ENCODE measurements at regions not wholly inside any gene's neighbourhood (a gene's known extent, or its start where the extent isn't known, plus 50 kb on each side); places are given as distances from the start of the nearest gene placed in this dataset.

DNA sequence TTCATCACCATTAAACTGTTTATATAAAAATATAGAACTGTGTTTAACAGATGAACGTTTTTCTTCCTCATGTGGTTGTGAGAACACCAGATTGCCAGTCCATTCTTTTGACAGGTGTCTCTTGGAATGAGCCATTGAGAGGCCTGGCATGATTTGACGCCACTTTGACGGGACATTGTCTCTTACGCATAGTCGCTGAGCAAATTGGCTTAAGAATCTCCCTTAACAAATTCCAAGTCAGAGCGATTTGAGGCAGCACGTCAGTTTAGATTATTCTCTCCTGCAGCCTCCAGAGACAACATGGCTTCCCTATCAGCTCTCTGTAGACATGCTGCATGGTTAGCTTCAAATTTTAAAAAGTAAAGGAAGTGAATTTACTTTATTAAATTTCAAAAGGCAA is 510.7 kb upstream of the ACO1 start:
- BruUV-seq (replicated peaks) = no TSS peak
- ChIA-PET CTCF (ENCODE audit: low intra/inter-chr PET ratio) (no interaction called here), POLR2A (no interaction called here)
- no peak overlapping the region for H3K9ac ChIP-seq (ENCODE audit: insufficient read depth in 1 of 2, low read depth in 2 of 2, low read length in 2 of 2)
- H3K4me2 ChIP-seq (ENCODE audit: insufficient read depth, low read length) = no peak overlapping the region
- intact Hi-C loops (cut with micrococcal nuclease) = no loop called here
- H3K79me2 ChIP-seq (ENCODE audit: control insufficient read depth, insufficient read depth, low read length) = peaks cover 3% of the 10 kb centered on the region; the same call in 2 of the 3 replicates
- DNase-seq (ENCODE audit: extremely low read depth in 1 of 4, low spot score in 3 of 4) (no peak), FAIRE-seq (no peak), ATAC-seq (no peak)
- no peak overlapping the region for H3K4me3 ChIP-seq
- no peaks in the 10 kb centered on the region for H3K27me3 ChIP-seq (ENCODE audit: control insufficient read depth in 2 of 2, insufficient read depth in 2 of 2, low read length in 2 of 2)
- no peaks in the 10 kb centered on the region for H3K9me1 ChIP-seq (ENCODE audit: control insufficient read depth, insufficient read depth, low read length)
- H3K9me3 ChIP-seq (replicated peaks; ENCODE audit: control insufficient read depth, insufficient read depth, low read depth, low read length) = no peaks in the 10 kb centered on the region
- H2AFZ ChIP-seq (ENCODE audit: low read depth, low read length) = no peak overlapping the region
- no peaks in the 10 kb centered on the region for H3K4me1 ChIP-seq (replicated peaks in 1 of 2; ENCODE audit: control insufficient read depth in 2 of 2, insufficient read depth in 2 of 2, low read length in 2 of 2)
- TF ChIP-seq PHF20 (IDR thresholded peaks at IDR 0.05; ENCODE audit: partially characterized antibody) = no peak
- TF ChIP-seq, protein P1, sequence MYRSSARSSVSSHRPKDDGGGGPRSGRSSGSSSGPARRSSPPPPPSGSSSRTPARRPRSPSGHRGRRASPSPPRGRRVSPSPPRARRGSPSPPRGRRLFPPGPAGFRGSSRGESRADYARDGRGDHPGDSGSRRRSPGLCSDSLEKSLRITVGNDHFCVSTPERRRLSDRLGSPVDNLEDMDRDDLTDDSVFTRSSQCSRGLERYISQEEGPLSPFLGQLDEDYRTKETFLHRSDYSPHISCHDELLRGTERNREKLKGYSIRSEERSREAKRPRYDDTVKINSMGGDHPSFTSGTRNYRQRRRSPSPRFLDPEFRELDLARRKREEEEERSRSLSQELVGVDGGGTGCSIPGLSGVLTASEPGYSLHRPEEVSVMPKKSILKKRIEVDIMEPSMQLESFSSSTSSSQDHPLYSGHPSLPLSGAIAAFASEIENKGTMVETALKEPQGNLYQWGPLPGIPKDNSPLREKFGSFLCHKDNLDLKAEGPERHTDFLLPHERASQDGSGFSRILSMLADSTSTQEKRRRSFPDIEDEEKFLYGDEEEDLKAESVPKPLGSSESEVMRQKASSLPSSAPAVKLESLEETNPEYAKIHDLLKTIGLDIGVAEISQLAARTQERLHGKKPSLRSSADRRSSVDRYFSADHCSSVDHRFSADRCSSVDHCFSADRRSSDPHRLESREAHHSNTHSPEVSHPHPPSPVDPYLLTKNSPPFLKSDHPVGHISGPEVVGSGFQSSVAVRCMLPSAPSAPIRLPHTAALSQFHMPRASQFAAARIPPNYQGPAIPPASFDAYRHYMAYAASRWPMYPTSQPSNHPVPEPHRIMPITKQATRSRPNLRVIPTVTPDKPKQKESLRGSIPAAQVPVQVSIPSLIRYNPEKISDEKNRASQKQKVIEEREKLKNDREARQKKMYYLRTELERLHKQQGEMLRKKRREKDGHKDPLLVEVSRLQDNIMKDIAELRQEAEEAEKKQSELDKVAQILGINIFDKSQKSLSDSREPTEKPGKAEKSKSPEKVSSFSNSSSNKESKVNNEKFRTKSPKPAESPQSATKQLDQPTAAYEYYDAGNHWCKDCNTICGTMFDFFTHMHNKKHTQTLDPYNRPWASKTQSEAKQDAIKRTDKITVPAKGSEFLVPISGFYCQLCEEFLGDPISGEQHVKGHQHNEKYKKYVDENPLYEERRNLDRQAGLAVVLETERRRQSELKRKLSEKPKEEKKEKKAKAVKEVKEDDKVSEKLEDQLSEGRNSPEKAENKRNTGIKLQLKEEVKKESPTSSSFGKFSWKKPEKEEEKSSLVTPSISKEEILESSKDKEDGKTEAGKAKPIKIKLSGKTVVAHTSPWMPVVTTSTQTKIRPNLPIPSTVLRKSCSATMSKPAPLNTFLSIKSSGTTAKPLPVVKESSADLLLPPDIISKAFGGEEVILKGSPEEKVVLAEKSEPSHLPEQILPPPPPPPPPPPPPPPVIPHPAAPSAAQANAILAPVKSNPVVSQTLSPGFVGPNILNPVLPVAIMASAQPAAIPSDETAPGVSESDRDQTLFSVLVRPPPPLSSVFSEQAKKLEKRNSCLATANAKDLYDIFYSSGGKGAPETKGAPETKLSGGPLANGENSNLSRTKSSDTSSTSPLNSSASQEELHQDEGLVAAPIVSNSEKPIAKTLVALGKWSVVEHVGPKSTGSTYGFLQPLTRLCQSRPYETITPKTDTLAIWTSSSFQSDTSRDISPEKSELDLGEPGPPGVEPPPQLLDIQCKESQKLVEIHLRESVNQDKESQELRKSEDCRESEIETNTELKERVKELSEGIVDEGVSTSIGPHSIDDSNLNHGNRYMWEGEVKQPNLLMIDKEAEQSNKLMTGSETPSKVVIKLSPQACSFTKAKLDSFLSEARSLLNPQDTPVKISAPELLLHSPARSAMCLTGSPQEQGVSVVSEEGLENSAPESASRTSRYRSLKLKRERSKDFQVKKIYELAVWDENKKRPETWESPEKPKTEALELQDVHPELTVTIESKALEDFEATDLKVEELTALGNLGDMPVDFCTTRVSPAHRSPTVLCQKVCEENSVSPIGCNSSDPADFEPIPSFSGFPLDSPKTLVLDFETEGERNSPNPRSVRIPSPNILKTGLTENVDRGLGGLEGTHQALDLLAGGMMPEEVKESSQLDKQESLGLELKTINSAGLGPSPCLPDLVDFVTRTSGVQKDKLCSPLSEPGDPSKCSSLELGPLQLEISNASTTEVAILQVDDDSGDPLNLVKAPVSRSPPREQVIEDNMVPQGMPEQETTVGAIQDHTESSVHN (IDR thresholded peaks at IDR 0.05; ENCODE audit: borderline replicate concordance in 1 of 2, low read depth in 1 of 2) = no peak
- 42% methylated on average over 2 of the region's 7 CpGs for WGBS (ENCODE audit: insufficient coverage, low coverage, missing lambda C conversion rate)
- H3K36me3 ChIP-seq (ENCODE audit: control insufficient read depth, insufficient read depth, low read length) = no peaks in the 10 kb centered on the region
- H3K27ac ChIP-seq (ENCODE audit: extremely low read depth, low read depth, low read length) = no peak overlapping the region
- no peaks in the 10 kb centered on the region for H4K20me1 ChIP-seq (replicated peaks; ENCODE audit: control insufficient read depth, insufficient read depth, low read length)
- in situ Hi-C loops (cut with MboI) = no loop called here

Measured in K562 (cell line).